ENCODE measurements at regions not wholly inside any gene's neighbourhood (a gene's known extent, or its start where the extent isn't known, plus 50 kb on each side); places are given as distances from the start of the nearest gene placed in this dataset.
"Not testable (repeated sequence)": the region's sequence is repeated elsewhere in the genome, so short reads cannot be mapped to it uniquely, and the experiment has no call there.

- intact Hi-C loops (cut with micrococcal nuclease), result loop anchor here (1.0 to 5.0 kb wide), 6 partner anchors 100 to 645 kb away; no protein-coding TSS in a partner anchor
Observed at GRCh38 chr3:59212128-59212779, 162.4 kb upstream of the CFAP20DC start.

GRCh38 chr3:59210260-59210659, 160.4 kb upstream of the CFAP20DC start:
- Mint-ChIP-seq H3K4me1 (ENCODE audit: low read depth) (peaks cover 2% of the 10 kb centered on the region), H3K9me3 (no peaks in the 10 kb centered on the region), H3K4me3 (no peak overlapping the region), H3K27me3 (ENCODE audit: low read depth) (no peaks in the 10 kb centered on the region), H3K27ac (no peak overlapping the region), H3K36me3 (ENCODE audit: low read depth) (no peaks in the 10 kb centered on the region)
- DNase-seq, result no peak
- CTCF ChIA-PET, result interaction anchor here (0.7 to 1.0 kb wide), 2 partner anchors 18 to 570 kb away, joined by 3 read pairs; no protein-coding TSS in a partner anchor
- intact Hi-C loops (cut with micrococcal nuclease), result loop anchor here (5.0 kb wide), 2 partner anchors 102 to 213 kb away; no protein-coding TSS in a partner anchor

More at GRCh38 chr3:59212128-59212779, 162.4 kb upstream of the CFAP20DC start:
- H3K27ac Mint-ChIP-seq, result no peak overlapping the region
- CTCF ChIA-PET, result interaction anchor here (0.5 to 2.3 kb wide), 7 partner anchors 23 to 646 kb away, joined by 3 to 8 read pairs (median 4); no protein-coding TSS in a partner anchor
- H3K36me3 Mint-ChIP-seq (ENCODE audit: low read depth), result no peaks in the 10 kb centered on the region
- peaks cover 2% of the 10 kb centered on the region for H3K4me1 Mint-ChIP-seq (ENCODE audit: low read depth)
- no peak overlapping the region for H3K4me3 Mint-ChIP-seq
- H3K27me3 Mint-ChIP-seq (ENCODE audit: low read depth), result no peaks in the 10 kb centered on the region
- no peak for DNase-seq
- no peaks in the 10 kb centered on the region for H3K9me3 Mint-ChIP-seq

GRCh38 chr3:59192473-59192872, 142.6 kb upstream of the CFAP20DC start:
- intact Hi-C loops (cut with micrococcal nuclease), result no loop called here
- Mint-ChIP-seq H3K27me3 (ENCODE audit: low read depth) (peaks cover 5% of the 10 kb centered on the region), H3K27ac (no peak overlapping the region), H3K9me3 (no peaks in the 10 kb centered on the region), H3K36me3 (ENCODE audit: low read depth) (no peaks in the 10 kb centered on the region), H3K4me1 (ENCODE audit: low read depth) (no peaks in the 10 kb centered on the region), H3K4me3 (no peak overlapping the region)
- no peak for DNase-seq
- CTCF ChIA-PET, result interaction anchor here (0.6 kb wide), 1 partner anchor 18 kb away, joined by 3 read pairs; no protein-coding TSS in a partner anchor

GRCh38 chr3:59191651-59192050, 141.8 kb upstream of the CFAP20DC start:
- Mint-ChIP-seq H3K4me3 (no peak overlapping the region), H3K27ac (no peak overlapping the region), H3K4me1 (ENCODE audit: low read depth) (peaks cover 2% of the 10 kb centered on the region), H3K27me3 (ENCODE audit: low read depth) (peaks cover 5% of the 10 kb centered on the region), H3K9me3 (no peaks in the 10 kb centered on the region), H3K36me3 (ENCODE audit: low read depth) (no peaks in the 10 kb centered on the region)
- intact Hi-C loops (cut with micrococcal nuclease), result no loop called here
- CTCF ChIA-PET, result no interaction called here
- no peak for DNase-seq

- DNase-seq, result no peak
- Mint-ChIP-seq H3K4me3 (no peak overlapping the region), H3K9me3 (no peaks in the 10 kb centered on the region), H3K36me3 (ENCODE audit: low read depth) (no peaks in the 10 kb centered on the region), H3K27me3 (ENCODE audit: low read depth) (peaks cover 5% of the 10 kb centered on the region), H3K27ac (no peak overlapping the region), H3K4me1 (ENCODE audit: low read depth) (peaks cover 4% of the 10 kb centered on the region)
- intact Hi-C loops (cut with micrococcal nuclease), result no loop called here
- CTCF ChIA-PET, result no interaction called here
Observed at GRCh38 chr3:59189939-59190338, 140.1 kb upstream of the CFAP20DC start.

GRCh38 chr3:59189526-59189925, 139.7 kb upstream of the CFAP20DC start:
- Mint-ChIP-seq H3K36me3 (ENCODE audit: low read depth) (no peaks in the 10 kb centered on the region), H3K9me3 (no peaks in the 10 kb centered on the region), H3K4me3 (no peak overlapping the region), H3K27me3 (ENCODE audit: low read depth) (peaks cover 5% of the 10 kb centered on the region), H3K27ac (no peak overlapping the region), H3K4me1 (ENCODE audit: low read depth) (peaks cover 4% of the 10 kb centered on the region)
- CTCF ChIA-PET, result no interaction called here
- no peak for DNase-seq
- intact Hi-C loops (cut with micrococcal nuclease), result no loop called here

GRCh38 chr3:59186725-59187124, 136.9 kb upstream of the CFAP20DC start:
- CTCF ChIA-PET, result no interaction called here
- Mint-ChIP-seq H3K27ac (no peak overlapping the region), H3K9me3 (no peaks in the 10 kb centered on the region), H3K27me3 (ENCODE audit: low read depth) (peaks cover 5% of the 10 kb centered on the region), H3K4me1 (ENCODE audit: low read depth) (peaks cover 4% of the 10 kb centered on the region), H3K36me3 (ENCODE audit: low read depth) (no peaks in the 10 kb centered on the region), H3K4me3 (no peak overlapping the region)
- DNase-seq, result no peak
- intact Hi-C loops (cut with micrococcal nuclease), result no loop called here

- Mint-ChIP-seq H3K9me3 (no peaks in the 10 kb centered on the region), H3K4me1 (ENCODE audit: low read depth) (peaks cover 4% of the 10 kb centered on the region), H3K36me3 (ENCODE audit: low read depth) (no peaks in the 10 kb centered on the region), H3K4me3 (no peak overlapping the region), H3K27me3 (ENCODE audit: low read depth) (peaks cover 5% of the 10 kb centered on the region), H3K27ac (no peak overlapping the region)
- CTCF ChIA-PET, result interaction anchor here (0.7 kb wide), 1 partner anchor 66 kb away, joined by 3 read pairs; no protein-coding TSS in a partner anchor
- intact Hi-C loops (cut with micrococcal nuclease), result no loop called here
- no peak for DNase-seq
Observed at GRCh38 chr3:59185591-59186369, 136.0 kb upstream of the CFAP20DC start.

GRCh38 chr3:59180006-59180405, 130.2 kb upstream of the CFAP20DC start:
- H3K27me3 Mint-ChIP-seq (ENCODE audit: low read depth), result peaks cover 2% of the 10 kb centered on the region
- no peaks in the 10 kb centered on the region for H3K36me3 Mint-ChIP-seq (ENCODE audit: low read depth)
- no peak overlapping the region for H3K27ac Mint-ChIP-seq
- H3K4me3 Mint-ChIP-seq, result no peak overlapping the region
- no peaks in the 10 kb centered on the region for H3K4me1 Mint-ChIP-seq (ENCODE audit: low read depth)
- DNase-seq, result no peak
- intact Hi-C loops (cut with micrococcal nuclease), result no loop called here
- no peaks in the 10 kb centered on the region for H3K9me3 Mint-ChIP-seq
- CTCF ChIA-PET, result interaction anchor here (0.5 kb wide), 1 partner anchor 612 kb away, joined by 3 read pairs; no protein-coding TSS in a partner anchor

- intact Hi-C loops (cut with micrococcal nuclease), result no loop called here
- Mint-ChIP-seq H3K4me1 (ENCODE audit: low read depth) (no peaks in the 10 kb centered on the region), H3K4me3 (no peak overlapping the region), H3K27me3 (ENCODE audit: low read depth) (peaks cover 2% of the 10 kb centered on the region), H3K36me3 (ENCODE audit: low read depth) (no peaks in the 10 kb centered on the region), H3K9me3 (no peaks in the 10 kb centered on the region), H3K27ac (no peak overlapping the region)
- no peak for DNase-seq
- CTCF ChIA-PET, result no interaction called here
Observed at GRCh38 chr3:59178698-59179097, 128.9 kb upstream of the CFAP20DC start.

- H3K4me3 Mint-ChIP-seq, result no peak overlapping the region
- no peaks in the 10 kb centered on the region for H3K4me1 Mint-ChIP-seq (ENCODE audit: low read depth)
- no peaks in the 10 kb centered on the region for H3K36me3 Mint-ChIP-seq (ENCODE audit: low read depth)
Observed at GRCh38 chr3:59171491-59171890, 121.7 kb upstream of the CFAP20DC start.

GRCh38 chr3:59170166-59170565, 120.3 kb upstream of the CFAP20DC start:
- H3K27ac Mint-ChIP-seq, CTCF ChIA-PET, H3K4me3 Mint-ChIP-seq: not testable (repeated sequence)

More at GRCh38 chr3:59171491-59171890, 121.7 kb upstream of the CFAP20DC start:
- intact Hi-C loops (cut with micrococcal nuclease), result no loop called here
- Mint-ChIP-seq H3K27me3 (ENCODE audit: low read depth) (no peaks in the 10 kb centered on the region), H3K27ac (no peak overlapping the region), H3K9me3 (no peaks in the 10 kb centered on the region)
- DNase-seq, result no peak
- CTCF ChIA-PET, result no interaction called here

More at GRCh38 chr3:59170166-59170565, 120.3 kb upstream of the CFAP20DC start:
- H3K9me3 Mint-ChIP-seq; H3K27me3 Mint-ChIP-seq (ENCODE audit: low read depth); H3K36me3 Mint-ChIP-seq (ENCODE audit: low read depth); DNase-seq; H3K4me1 Mint-ChIP-seq (ENCODE audit: low read depth); intact Hi-C loops (cut with micrococcal nuclease): not testable (repeated sequence)

Measured in activated naive CD4-positive, alpha-beta T cell treated with anti-CD3 and anti-CD28 coated beads for 36 hours (primary cell).